ENCODE measurements at regions not wholly inside any gene's neighbourhood (a gene's known extent, or its start where the extent isn't known, plus 50 kb on each side); places are given as distances from the start of the nearest gene placed in this dataset.

DNA sequence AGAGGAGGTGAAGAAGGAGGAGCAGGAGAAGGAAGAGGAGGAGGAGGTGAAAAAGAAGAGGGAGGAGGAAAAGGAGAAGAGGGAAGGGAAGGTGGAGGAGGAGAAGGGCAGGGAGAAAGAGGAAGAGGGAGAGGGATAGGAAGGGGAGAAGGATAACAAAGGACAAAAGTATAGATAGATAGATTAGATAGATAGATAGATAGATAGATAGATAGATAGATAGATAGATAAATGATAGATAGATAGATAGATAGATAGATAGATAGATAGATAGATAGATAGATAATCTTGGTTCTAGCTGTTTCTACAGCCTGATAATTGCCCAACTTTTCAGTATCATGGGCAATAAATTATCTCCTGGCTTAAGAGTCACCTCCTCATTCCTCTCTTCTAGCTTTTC is 296.2 kb upstream of the C16orf82 start:
- H3K27me3 ChIP-seq (ENCODE audit: control insufficient read depth, insufficient read depth, low read length) = no peaks in the 10 kb centered on the region
- H2AFZ ChIP-seq (ENCODE audit: low read length) = no peak overlapping the region
- H3K27ac ChIP-seq (ENCODE audit: insufficient read depth, low read length) = no peak overlapping the region
- no peak overlapping the region for H3K9ac ChIP-seq (ENCODE audit: insufficient read depth, low read length)
- H4K20me1 ChIP-seq (ENCODE audit: control insufficient read depth, extremely low read depth, insufficient read depth, low read length) = no peaks in the 10 kb centered on the region
- H3K36me3 ChIP-seq (ENCODE audit: control insufficient read depth, insufficient read depth, low read length) = no peaks in the 10 kb centered on the region
- DNase-seq (ENCODE audit: low read depth in 2 of 2) = no peak
- H3K79me2 ChIP-seq (ENCODE audit: control insufficient read depth, insufficient read depth, low read length) = no peaks in the 10 kb centered on the region
- no peak overlapping the region for H3K4me2 ChIP-seq (ENCODE audit: extremely low read depth, insufficient read depth, low read length)
- H3K4me3 ChIP-seq (replicated peaks in 1 of 4; ENCODE audit: control extremely low read depth in 1 of 4, insufficient read depth in 1 of 4, low read depth in 3 of 4, low read length in 4 of 4) = no peak overlapping the region
- no peaks in the 10 kb centered on the region for H3K4me1 ChIP-seq (ENCODE audit: control insufficient read depth, extremely low read depth, insufficient read depth, low read length)
- H3K9me3 ChIP-seq (ENCODE audit: control insufficient read depth, insufficient read depth, low read depth, low read length) = no peaks in the 10 kb centered on the region
- no peak for TF ChIP-seq EZH2 (IDR thresholded peaks at IDR 0.05; ENCODE audit: low read length, missing control alignments)
- TF ChIP-seq, protein P1, sequence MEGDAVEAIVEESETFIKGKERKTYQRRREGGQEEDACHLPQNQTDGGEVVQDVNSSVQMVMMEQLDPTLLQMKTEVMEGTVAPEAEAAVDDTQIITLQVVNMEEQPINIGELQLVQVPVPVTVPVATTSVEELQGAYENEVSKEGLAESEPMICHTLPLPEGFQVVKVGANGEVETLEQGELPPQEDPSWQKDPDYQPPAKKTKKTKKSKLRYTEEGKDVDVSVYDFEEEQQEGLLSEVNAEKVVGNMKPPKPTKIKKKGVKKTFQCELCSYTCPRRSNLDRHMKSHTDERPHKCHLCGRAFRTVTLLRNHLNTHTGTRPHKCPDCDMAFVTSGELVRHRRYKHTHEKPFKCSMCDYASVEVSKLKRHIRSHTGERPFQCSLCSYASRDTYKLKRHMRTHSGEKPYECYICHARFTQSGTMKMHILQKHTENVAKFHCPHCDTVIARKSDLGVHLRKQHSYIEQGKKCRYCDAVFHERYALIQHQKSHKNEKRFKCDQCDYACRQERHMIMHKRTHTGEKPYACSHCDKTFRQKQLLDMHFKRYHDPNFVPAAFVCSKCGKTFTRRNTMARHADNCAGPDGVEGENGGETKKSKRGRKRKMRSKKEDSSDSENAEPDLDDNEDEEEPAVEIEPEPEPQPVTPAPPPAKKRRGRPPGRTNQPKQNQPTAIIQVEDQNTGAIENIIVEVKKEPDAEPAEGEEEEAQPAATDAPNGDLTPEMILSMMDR (conservative IDR thresholded peaks at IDR 0.05 in 1 of 2, IDR thresholded peaks at IDR 0.05 in 1 of 2; ENCODE audit: low read depth in 1 of 2, low read length in 2 of 2) = no peak

DNA sequence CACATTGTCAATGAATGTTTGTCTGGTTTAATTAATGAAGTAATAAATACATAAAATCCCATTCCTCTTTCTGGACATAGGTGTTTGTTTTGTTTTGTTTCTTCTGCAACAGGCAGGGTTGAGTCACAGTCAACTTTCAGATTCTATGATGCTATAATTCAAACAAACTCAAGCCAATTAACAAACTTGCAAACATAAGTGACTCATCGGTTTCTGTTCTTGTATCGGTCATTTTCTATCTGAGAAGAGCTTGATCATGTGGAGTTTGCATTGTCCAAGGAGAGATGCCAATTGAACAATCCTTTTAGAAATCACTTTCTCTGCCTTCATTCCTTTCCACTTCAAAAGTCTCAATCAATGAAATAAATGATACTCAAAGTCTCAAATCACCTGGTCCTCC is 294.2 kb upstream of the C16orf82 start:
- no peak for DNase-seq (ENCODE audit: low read depth in 2 of 2)
- TF ChIP-seq, protein P1 (conservative IDR thresholded peaks at IDR 0.05 in 1 of 2, IDR thresholded peaks at IDR 0.05 in 1 of 2; ENCODE audit: low read depth in 1 of 2, low read length in 2 of 2) = no peak
- TF ChIP-seq EZH2 (IDR thresholded peaks at IDR 0.05; ENCODE audit: low read length, missing control alignments) = no peak
- no peaks in the 10 kb centered on the region for H3K36me3 ChIP-seq (ENCODE audit: control insufficient read depth, insufficient read depth, low read length)
- H3K27me3 ChIP-seq (ENCODE audit: control insufficient read depth, insufficient read depth, low read length) = no peaks in the 10 kb centered on the region
- H3K9ac ChIP-seq (ENCODE audit: insufficient read depth, low read length) = no peak overlapping the region
- H3K4me2 ChIP-seq (ENCODE audit: extremely low read depth, insufficient read depth, low read length) = no peak overlapping the region
- no peaks in the 10 kb centered on the region for H3K79me2 ChIP-seq (ENCODE audit: control insufficient read depth, insufficient read depth, low read length)
- no peak overlapping the region for H3K4me3 ChIP-seq (replicated peaks in 1 of 4; ENCODE audit: control extremely low read depth in 1 of 4, insufficient read depth in 1 of 4, low read depth in 3 of 4, low read length in 4 of 4)
- no peak overlapping the region for H3K27ac ChIP-seq (ENCODE audit: insufficient read depth, low read length)
- no peaks in the 10 kb centered on the region for H3K4me1 ChIP-seq (ENCODE audit: control insufficient read depth, extremely low read depth, insufficient read depth, low read length)
- H3K9me3 ChIP-seq (ENCODE audit: control insufficient read depth, insufficient read depth, low read depth, low read length) = no peaks in the 10 kb centered on the region
- H2AFZ ChIP-seq (ENCODE audit: low read length) = no peak overlapping the region
- H4K20me1 ChIP-seq (ENCODE audit: control insufficient read depth, extremely low read depth, insufficient read depth, low read length) = no peaks in the 10 kb centered on the region

DNA sequence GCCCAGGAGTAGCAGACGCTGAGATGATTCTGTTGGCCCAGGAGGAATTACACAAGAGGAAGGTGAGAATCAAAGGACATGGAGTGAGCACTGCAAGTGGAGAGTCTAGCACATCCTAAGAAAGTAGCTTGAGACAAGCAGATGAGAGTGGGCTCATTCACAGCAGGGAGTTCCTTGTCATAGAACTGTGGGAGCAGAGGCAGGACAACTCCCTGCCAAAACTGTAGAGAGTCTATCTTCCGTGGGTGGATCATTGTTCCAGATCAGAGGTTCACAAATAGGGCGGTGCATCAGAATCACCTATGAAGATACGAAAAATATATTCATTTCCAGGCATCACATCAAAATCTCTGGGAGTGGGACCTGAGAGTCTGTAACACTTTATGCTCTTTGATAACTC is 288.9 kb upstream of the C16orf82 start:
- H3K4me3 ChIP-seq (replicated peaks in 1 of 4; ENCODE audit: control extremely low read depth in 1 of 4, insufficient read depth in 1 of 4, low read depth in 3 of 4, low read length in 4 of 4) = no peak overlapping the region
- H4K20me1 ChIP-seq (ENCODE audit: control insufficient read depth, extremely low read depth, insufficient read depth, low read length) = no peaks in the 10 kb centered on the region
- H3K9ac ChIP-seq (ENCODE audit: insufficient read depth, low read length) = no peak overlapping the region
- H3K27me3 ChIP-seq (ENCODE audit: control insufficient read depth, insufficient read depth, low read length) = no peaks in the 10 kb centered on the region
- no peak overlapping the region for H2AFZ ChIP-seq (ENCODE audit: low read length)
- no peak overlapping the region for H3K4me2 ChIP-seq (ENCODE audit: extremely low read depth, insufficient read depth, low read length)
- H3K27ac ChIP-seq (ENCODE audit: insufficient read depth, low read length) = no peak overlapping the region
- TF ChIP-seq, protein P1 (conservative IDR thresholded peaks at IDR 0.05 in 1 of 2, IDR thresholded peaks at IDR 0.05 in 1 of 2; ENCODE audit: low read depth in 1 of 2, low read length in 2 of 2) = no peak
- no peak for TF ChIP-seq EZH2 (IDR thresholded peaks at IDR 0.05; ENCODE audit: low read length, missing control alignments)
- no peaks in the 10 kb centered on the region for H3K9me3 ChIP-seq (ENCODE audit: control insufficient read depth, insufficient read depth, low read depth, low read length)
- DNase-seq (ENCODE audit: low read depth in 2 of 2) = no peak
- no peaks in the 10 kb centered on the region for H3K79me2 ChIP-seq (ENCODE audit: control insufficient read depth, insufficient read depth, low read length)
- H3K4me1 ChIP-seq (ENCODE audit: control insufficient read depth, extremely low read depth, insufficient read depth, low read length) = no peaks in the 10 kb centered on the region
- no peaks in the 10 kb centered on the region for H3K36me3 ChIP-seq (ENCODE audit: control insufficient read depth, insufficient read depth, low read length)

Measured in fibroblast of lung (primary cell).